SU-DHL-6 (cell line): ENCODE measurements at regions not wholly inside any gene's neighbourhood (a gene's known extent, or its start where the extent isn't known, plus 50 kb on each side); places are given as distances from the start of the nearest gene placed in this dataset.

Experiments used
- CTCF ChIP-seq: fragments of 200-600 bp; sonication (generic); IDR thresholded peaks from one replicate; pipeline ENCODE4 v1.5.1; 2017; ENCODE audit warnings: antibody characterized with exemption, mild to moderate bottlenecking, low read length, moderate library complexity; ENCODE audit not compliant: insufficient read depth, poor library complexity, severe bottlenecking
- EZH2phosphoT487 ChIP-seq: fragments of 200-600 bp; sonication (generic), shearing (Covaris generic); conservative IDR thresholded peaks from 2 replicates; pipeline ENCODE4 v1.6.1; 2018; ENCODE audit warnings: mild to moderate bottlenecking, antibody characterized with exemption, low read length, moderate library complexity, mixed read lengths

- TF ChIP-seq CTCF (no peak), EZH2phosphoT487 (no peak)
Observed at GRCh38 chr14:80146941-80147340, 64.4 kb downstream of the DIO2 start.
